K562 (cell line): ENCODE measurements at regions not wholly inside any gene's neighbourhood (a gene's known extent, or its start where the extent isn't known, plus 50 kb on each side); places are given as distances from the start of the nearest gene placed in this dataset.

Experiments used
- CSDE1 ChIP-seq, 2 experiments: fragments of 450-650 bp; IDR thresholded peaks; 2 replicates each; pipeline ENCODE4 v1.6.1; 2016; ENCODE audit warnings: mild to moderate bottlenecking in 1 of 2
- GABPA ChIP-seq: fragments of 200-800 bp; sonication (Bioruptor generic); conservative IDR thresholded peaks from 2 replicates; pipeline ENCODE4 v1.6.1; 2016; ENCODE audit warnings: low read depth, missing genetic modification characterization, missing compliant biosample characterization
- MNT ChIP-seq, 2 experiments: fragments of 450-650 bp; conservative IDR thresholded peaks; 2 replicates each; pipeline ENCODE4 v1.6.1; 2017; ENCODE audit warnings: mild to moderate bottlenecking in 2 of 2, moderate library complexity in 2 of 2
- POLR2A ChIP-seq: fragments of 450-650 bp; conservative IDR thresholded peaks from 2 replicates; pipeline ENCODE4 v1.6.1; 2016
- SMARCC2 ChIP-seq: fragments of 450-650 bp; IDR thresholded peaks from 2 replicates; pipeline ENCODE4 v1.6.1; 2017; ENCODE audit warnings: antibody characterized with exemption, moderate library complexity, mild to moderate bottlenecking, low read depth
- ZBTB40 ChIP-seq, 2 experiments: fragments of 450-650 bp in 1 of 2; sonication (generic) in 1 of 2; formaldehyde crosslinking in 1 of 2; IDR thresholded peaks; 2 replicates each; pipeline versions ENCODE4 v1.7.1 to v1.9.0; 2016 to 2022; ENCODE audit warnings: inconsistent platforms in 1 of 2, mild to moderate bottlenecking in 1 of 2, missing genetic modification reagents in 1 of 2

GRCh38 chr10:47223236-47223635 is 76.8 kb upstream of the GDF10 start (continued):
- no peak for TF ChIP-seq ZBTB40 (IDR thresholded peaks at IDR 0.05)
- TF ChIP-seq ZBTB40 (CRISPR knock-in tag; IDR thresholded peaks at IDR 0.05): no peak
- no peak for TF ChIP-seq MNT (conservative IDR thresholded peaks at IDR 0.05)
- TF ChIP-seq GABPA: no peak
- TF ChIP-seq CSDE1 (IDR thresholded peaks at IDR 0.05): no peak
- TF ChIP-seq POLR2A: no peak
- no peak for TF ChIP-seq SMARCC2
